Right forelimb (tissue), 1 donor: ENCODE measurements at regions not wholly inside any gene's neighbourhood (a gene's known extent, or its start where the extent isn't known, plus 50 kb on each side); places are given as distances from the start of the nearest gene placed in this dataset.

Experiments used
- DNase-seq: peaks from one replicate; pipeline ENCODE4 v3.0.0-alpha.2; 2018

DNA sequence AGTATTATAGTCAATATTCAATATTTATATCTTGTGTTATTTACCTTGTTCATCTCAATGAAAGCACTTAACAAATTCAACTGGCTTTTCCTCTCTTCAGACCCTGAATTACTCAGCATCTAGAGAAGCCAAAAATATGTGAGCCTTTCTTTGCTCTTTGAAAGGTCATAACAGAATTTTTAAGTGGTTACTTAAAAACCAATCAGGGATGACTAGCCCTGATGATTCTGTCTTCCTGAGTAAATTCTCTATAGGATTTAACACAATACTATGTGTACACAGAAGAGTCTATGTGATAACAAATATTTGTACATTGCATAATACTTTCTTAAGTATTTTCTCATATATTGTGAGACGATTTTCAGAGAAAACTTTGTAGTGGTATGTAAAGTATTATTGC, 546.3 kb downstream of the MAT2B start:
- DNase-seq = no peak

DNA sequence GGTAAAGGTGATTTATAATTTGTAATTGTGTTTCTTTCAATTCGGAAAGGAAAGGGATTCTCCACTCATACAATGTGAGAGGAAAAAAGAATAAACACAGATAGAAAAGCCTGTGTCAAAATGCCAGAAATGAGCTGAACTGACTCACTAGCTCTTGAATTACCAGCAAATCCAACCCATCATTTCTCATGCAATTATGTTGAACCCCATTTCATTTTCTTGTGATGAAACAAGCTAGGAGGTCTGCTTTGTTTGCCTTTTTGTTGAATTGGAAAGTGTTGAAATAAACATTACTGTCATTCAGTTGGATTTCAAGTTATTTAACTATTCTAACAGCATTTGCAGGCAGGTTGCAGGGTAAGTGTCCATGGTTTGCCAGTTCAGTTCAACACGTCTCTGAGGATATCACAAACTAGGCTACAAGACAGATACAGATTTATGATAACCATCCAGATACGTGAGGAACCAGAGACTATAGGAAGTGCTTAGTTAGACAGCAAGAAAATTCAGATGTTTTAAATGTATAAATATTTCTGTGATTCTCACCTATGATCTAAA, 547.2 kb downstream of the MAT2B start:
- DNase-seq = no peak

DNA sequence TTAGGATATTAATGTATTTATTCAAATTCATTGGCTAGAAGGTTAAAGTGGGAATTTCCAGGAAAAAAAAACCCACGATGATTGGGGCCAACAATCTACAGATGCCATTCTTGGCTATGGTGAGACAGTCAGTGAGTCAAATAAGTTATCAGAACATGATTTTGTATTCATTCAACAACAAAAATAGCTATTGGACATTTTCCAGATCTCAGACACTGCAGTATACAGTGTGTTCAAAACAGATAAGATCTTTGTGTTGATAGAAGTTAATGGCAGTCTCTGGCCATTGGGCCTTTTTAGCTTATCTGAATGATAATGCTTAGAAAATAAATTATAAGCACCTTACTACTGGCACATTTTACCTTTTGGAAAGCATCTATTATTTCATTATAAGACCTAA, 547.7 kb downstream of the MAT2B start:
- DNase-seq = no peak

DNA sequence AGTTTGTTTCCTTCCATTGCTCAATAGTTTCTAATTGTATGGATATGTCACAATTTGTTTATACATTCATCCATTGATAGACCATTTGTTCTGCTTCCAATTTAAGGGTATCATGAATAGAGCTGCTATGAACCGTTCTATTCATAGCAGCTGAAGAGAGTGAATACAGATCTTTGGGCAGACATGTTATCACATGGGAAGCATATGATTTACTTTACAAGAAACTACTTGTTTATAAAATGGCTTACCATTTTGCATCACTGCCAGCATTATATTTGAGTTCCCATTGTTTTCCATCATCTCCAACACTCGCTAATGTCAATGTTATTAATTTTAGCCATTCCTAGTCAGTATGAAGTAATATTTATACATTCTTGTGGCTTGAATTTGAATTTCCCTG, 549.0 kb downstream of the MAT2B start:
- DNase-seq = no peak

DNA sequence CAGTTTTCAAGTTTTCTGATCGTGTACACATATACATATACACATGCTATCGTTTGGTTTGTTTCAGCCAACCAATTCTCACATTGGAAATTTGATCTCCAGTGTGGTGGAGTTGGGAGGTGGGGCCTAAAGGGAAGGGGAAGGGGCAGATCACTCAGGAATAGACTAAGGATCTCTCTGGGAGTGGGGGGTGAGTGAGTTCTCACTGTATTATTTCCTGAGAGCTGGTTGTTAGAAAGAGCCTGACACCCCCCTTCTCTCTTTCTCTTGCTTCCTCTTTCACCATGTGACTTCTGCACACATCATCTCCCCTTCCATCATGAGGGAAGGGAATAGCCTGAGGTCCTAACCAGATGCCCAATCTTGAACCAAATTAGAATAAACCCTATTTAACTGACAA, 551.7 kb downstream of the MAT2B start:
- no peak for DNase-seq

- DNase-seq = no peak
These were observed 553.2 kb downstream of the MAT2B start for GRCh38 chr5:164058621-164059020.

- no peak for DNase-seq
These were observed 554.1 kb downstream of the MAT2B start for GRCh38 chr5:164059471-164059870.

DNA sequence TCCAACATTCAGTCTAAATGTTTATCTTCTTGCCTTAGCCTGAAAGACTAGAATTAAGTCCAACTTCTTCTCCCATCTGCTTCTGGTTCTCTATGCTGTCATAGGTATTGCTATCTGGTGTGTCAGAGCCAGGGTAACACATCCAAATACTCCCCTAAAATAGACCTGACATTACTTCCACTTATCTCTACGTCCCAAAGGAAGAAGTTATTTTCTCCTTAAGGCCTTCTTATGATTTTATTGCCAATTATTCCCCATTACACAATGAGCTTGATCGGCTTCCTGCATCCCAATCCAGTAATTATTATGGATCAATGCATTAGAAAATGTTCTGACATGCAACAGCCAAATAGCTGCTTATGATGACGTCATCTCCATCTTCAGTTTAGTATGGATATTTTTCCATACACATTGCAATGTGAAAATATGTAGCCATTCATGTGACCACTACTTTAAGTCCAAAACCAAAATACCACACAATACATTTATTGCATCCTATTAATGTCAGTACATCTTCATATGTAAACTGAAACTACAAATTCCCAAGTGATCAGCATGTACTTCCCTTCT, 555.5 kb downstream of the MAT2B start:
- no peak for DNase-seq

- DNase-seq = no peak
These were observed 556.9 kb downstream of the MAT2B start for GRCh38 chr5:164062304-164062703.

DNA sequence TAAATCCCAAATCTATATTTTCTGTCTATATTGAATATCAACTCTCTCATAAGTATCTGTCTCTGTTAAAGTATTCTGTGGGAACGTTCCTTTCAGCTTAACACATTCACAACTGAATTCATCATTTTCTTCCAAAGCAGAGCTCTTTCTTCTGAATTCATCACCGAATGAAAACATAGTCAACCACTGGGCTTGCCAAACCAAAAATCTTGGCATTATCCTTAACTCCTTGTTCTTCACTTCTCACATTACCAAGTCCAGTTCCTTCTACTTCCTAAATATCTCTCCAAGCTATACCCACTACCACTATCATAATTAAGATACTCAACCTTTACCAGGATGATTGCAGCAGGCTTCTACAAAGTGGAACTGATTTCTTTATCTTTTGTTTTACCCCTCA, 559.8 kb downstream of the MAT2B start:
- no peak for DNase-seq

DNA sequence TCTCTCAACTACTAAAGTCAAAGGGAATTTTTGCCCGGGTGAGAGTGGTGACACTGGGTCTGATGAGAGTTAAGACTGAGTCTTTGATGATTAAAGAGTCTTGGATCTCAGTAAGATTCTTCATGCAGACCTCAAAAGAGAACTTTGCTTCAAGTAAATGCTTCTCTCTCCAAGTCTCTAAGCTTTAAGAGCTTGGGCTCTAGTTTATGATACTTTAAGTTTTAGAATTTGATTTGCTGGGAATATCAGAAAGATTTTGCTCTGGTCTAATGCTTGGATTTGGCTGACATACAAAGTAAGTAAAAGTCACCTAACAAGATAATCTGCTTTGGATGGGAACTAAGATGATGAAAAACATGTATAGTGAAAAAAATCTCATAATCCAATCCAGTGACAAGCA, 566.3 kb downstream of the MAT2B start:
- DNase-seq = no peak

- no peak for DNase-seq
These were observed 567.7 kb downstream of the MAT2B start for GRCh38 chr5:164073081-164073480.

DNA sequence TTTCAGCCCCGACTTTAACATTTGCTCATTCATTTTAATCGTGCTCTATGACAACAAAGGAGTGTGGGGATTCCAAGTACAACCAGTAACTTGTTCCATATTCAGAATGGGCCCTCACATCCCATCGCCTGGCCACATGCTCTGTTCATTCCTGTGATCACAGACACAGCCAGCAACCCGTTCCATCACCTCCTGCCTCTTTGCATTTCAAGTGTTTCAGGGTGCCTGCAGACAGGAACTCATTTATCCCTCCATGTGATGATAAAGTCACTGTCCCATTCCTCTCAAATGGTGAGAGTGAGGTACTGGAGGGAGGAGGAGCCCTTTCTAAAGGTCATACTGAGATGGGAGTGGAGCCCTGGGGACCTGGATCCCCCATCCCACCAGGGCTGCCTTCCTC, 571.1 kb downstream of the MAT2B start:
- DNase-seq = no peak

DNA sequence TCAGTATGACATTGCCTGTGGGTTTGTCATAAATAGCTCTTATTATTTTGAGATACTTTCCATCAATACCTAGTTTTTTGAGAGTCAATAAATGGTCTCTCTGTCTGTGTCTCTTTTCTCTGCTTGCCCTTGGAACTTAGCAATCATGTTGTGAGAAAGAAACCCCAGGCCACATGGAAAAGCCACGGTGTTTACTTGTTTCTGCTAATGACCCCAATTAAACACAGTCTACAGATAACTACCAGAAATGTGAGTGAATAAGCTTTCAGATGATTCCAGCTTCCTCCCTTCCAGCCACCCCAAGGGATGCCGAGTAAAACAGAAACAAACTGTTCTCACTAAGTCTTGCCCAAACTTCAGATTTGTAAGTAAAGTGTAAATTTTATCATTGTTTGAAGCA, 584.9 kb downstream of the MAT2B start:
- no peak for DNase-seq

- no peak for DNase-seq
These were observed 586.4 kb downstream of the MAT2B start for GRCh38 chr5:164091836-164092235.

- no peak for DNase-seq
These were observed 588.9 kb downstream of the MAT2B start for GRCh38 chr5:164094291-164094690.

- no peak for DNase-seq
These were observed 592.3 kb downstream of the MAT2B start for GRCh38 chr5:164097749-164098148.

DNA sequence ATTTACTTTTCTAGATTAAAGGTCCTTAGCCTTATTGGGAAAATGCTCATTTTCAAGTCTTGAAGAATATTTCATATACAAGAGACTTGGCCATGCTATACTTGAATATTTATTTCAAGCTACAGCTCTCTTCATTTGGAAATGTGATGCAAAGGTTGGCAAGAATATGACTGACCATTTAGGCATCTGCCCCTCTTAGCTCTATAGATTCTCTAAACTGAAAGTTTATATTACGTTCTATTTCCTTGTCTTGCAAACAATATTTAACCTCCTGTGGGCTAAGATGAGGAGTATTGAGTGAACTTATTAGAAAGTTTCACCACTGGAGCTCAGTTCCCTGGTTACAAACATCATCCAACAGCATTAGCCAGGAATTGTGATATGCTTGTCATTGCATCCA, 593.1 kb downstream of the MAT2B start:
- no peak for DNase-seq

GRCh38 chr5:164098979-164099378, 593.6 kb downstream of the MAT2B start:
- DNase-seq = no peak

- no peak for DNase-seq
These were observed 610.0 kb downstream of the MAT2B start for GRCh38 chr5:164115420-164115819.

DNA sequence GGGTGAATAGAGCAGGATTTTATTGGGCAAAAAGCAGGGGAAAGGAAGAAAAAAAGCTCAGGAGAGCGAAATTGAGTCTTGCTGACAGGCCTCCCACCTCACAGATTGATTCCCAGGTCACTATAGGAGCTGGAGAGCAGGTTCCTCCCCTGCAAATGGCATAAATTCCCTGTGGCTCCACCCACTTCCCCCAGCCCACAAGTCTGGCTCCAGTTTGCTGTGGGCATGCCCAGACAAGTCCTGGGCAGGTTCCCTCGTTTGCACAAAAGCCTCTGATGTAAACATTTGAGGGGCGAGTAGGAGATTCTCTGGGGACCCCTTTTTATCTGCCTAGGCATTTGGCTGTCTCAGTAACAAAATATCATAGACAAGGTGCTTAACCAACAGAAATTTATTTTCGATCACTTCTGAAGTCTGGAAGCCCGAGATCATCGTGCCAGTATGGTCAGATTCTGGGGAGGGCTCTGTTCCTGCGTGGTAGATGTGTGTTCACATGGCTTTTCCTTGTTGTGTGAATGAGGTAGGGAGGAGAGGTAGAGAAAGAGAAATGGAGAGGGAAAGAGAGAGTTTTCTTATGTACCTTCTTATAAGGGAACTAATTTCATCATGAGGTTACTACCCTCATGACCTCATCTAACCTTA, 614.5 kb downstream of the MAT2B start:
- DNase-seq = no peak

DNA sequence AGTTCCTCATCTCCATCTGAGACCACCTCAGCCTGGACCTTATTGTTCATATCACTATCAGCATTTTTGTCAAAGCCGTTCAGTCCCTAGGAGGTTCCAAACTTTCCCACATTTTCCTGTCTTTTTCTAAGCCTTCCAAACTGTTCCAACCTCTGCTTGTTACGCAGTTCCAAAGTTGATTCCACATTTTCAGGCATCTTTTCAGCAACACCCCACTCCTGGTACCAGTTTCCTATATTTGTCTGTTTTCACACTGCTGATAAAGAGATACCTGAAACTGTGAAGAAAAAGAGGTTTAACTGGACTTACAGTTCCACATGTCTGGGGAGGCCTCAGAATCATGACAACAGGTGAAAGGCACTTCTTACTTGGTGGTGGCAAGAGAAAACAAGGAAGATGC, 622.1 kb downstream of the MAT2B start:
- DNase-seq = no peak

GRCh38 chr5:164132358-164132757, 626.9 kb downstream of the MAT2B start:
- DNase-seq = no peak

DNA sequence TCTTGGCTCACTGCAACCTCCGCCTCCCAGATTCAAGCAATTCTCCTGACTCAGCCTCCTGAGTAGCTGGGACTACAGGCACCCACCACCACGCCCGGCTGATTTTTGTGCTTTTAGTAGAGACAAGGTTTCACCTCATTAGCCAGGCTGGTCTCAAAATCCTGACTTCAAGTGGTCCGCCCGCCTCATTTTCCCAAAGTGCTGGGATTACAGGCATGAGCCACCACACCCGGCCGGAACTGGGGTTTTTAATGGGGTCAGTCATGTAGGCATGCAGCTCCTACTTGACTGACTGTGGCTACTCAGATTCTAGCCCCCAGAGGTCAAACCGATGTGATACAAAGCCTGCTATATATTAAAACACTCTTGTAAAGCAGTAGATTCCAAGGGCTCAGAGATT, 631.7 kb downstream of the MAT2B start:
- DNase-seq = no peak

GRCh38 chr5:164139423-164139822, 634.0 kb downstream of the MAT2B start:
- DNase-seq = no peak
